Gastroesophageal sphincter (tissue), 4 donors: ENCODE measurements at regions not wholly inside any gene's neighbourhood (a gene's known extent, or its start where the extent isn't known, plus 50 kb on each side); places are given as distances from the start of the nearest gene placed in this dataset.

Source experiments
- ATAC-seq: fragments of 150-250 bp; one replicate; pipeline ENCODE4 v1.9.1; 2016; ENCODE audit warnings: mild to moderate bottlenecking, moderate library complexity
- H3K27ac ChIP-seq, 4 donors: fragments of 200-600 bp; sonication (generic) in 3 of 4; 1 replicate in 3 of 4; 2 replicates in 1 of 4; pipeline ENCODE4 v1.5.1; 2016 to 2019
- H3K27me3 ChIP-seq: fragments of 200-600 bp; sonication (generic); one replicate; pipeline ENCODE4 v1.5.1; 2019
- H3K36me3 ChIP-seq, 2 donors: fragments of 200-600 bp; sonication (generic); one replicate each; pipeline ENCODE4 v1.5.1; 2019; ENCODE audit warnings: control low read depth in 1 of 2
- H3K4me1 ChIP-seq, 3 donors: fragments of 200-600 bp; sonication (generic); 1 replicate in 2 of 3; 2 replicates in 1 of 3; pipeline ENCODE4 v1.5.1; 2016 to 2019; ENCODE audit warnings: control low read depth in 2 of 3
- H3K4me3 ChIP-seq, 2 donors: fragments of 200-600 bp; sonication (generic); one replicate each; pipeline ENCODE4 v1.5.1; 2019; ENCODE audit warnings: mild to moderate bottlenecking in 1 of 2, moderate library complexity in 1 of 2
- H3K9me3 ChIP-seq, 3 donors: fragments of 200-600 bp; sonication (generic); one replicate each; pipeline ENCODE4 v1.5.1; 2017 to 2019; ENCODE audit warnings: control low read depth in 2 of 3
- EP300 ChIP-seq: sonication (generic); formaldehyde crosslinking; IDR thresholded peaks from one replicate; pipeline ENCODE4 v1.6.1; 2017; ENCODE audit warnings: antibody characterized with exemption, mild to moderate bottlenecking
- POLR2A ChIP-seq, 2 donors: fragments of 450-650 bp; IDR thresholded peaks; one replicate each; pipeline ENCODE4 v1.6.1; 2017; ENCODE audit warnings: antibody characterized with exemption in 2 of 2, mild to moderate bottlenecking in 2 of 2, moderate library complexity in 1 of 2
- POLR2AphosphoS5 ChIP-seq: sonication (generic); formaldehyde crosslinking; IDR thresholded peaks from one replicate; pipeline ENCODE4 v1.6.1; 2017; ENCODE audit warnings: antibody characterized with exemption
- WGBS, 2 donors: methylation state at CpG; one replicate each; pipeline ENCODE4 v1.1.5; 2018; ENCODE audit warnings: low coverage in 1 of 2; 5-methylcytosine and 5-hydroxymethylcytosine counted together
- TF ChIP-seq, protein P1 (sequence below), 4 experiments: fragments of 200-600 bp in 2 of 4; fragments of 450-650 bp in 2 of 4; sonication (generic) in 1 of 4; IDR thresholded peaks; one replicate each; pipeline ENCODE4 v1.5.1; 2017 to 2019; ENCODE audit warnings: antibody characterized with exemption in 4 of 4, mild to moderate bottlenecking in 2 of 4, moderate library complexity in 2 of 4

DNA sequence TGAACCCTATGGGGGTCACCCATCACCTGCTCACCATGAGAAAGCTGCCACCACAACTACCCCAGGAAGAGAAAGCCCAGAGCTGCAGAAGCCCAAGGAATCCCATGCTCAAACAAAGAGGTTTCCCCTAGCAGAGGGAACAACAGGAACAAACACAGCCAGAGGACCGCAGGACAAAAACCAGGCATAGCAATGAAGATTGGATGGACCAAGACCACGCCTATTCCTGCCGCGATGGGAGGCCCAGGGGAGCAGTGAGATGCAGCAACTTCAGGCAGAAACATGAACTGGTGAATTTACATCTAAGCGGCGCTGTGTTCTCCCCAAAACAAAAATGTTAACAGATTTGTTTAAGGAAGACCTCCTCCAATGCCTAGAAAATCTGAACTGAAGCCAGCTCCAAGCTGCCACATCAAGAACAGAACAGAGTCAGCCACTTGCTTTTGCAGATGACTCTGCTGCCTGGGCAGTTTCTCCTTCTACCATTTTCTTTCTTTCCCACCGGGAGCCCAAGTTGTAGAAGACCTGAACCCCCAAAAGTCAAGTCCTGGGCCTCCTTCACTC is 134.2 kb upstream of the NEBL start:
- H3K27ac ChIP-seq, result no peak overlapping the region
- no peaks in the 10 kb centered on the region for H3K4me1 ChIP-seq
- no peak overlapping the region for H3K4me3 ChIP-seq
- WGBS, 2 donors, result 71 to 100% methylated on average over 2 to 6 of the region's 7 CpGs
- H3K36me3 ChIP-seq, result no peaks in the 10 kb centered on the region
- ATAC-seq, result no peak
- TF ChIP-seq, protein P1, sequence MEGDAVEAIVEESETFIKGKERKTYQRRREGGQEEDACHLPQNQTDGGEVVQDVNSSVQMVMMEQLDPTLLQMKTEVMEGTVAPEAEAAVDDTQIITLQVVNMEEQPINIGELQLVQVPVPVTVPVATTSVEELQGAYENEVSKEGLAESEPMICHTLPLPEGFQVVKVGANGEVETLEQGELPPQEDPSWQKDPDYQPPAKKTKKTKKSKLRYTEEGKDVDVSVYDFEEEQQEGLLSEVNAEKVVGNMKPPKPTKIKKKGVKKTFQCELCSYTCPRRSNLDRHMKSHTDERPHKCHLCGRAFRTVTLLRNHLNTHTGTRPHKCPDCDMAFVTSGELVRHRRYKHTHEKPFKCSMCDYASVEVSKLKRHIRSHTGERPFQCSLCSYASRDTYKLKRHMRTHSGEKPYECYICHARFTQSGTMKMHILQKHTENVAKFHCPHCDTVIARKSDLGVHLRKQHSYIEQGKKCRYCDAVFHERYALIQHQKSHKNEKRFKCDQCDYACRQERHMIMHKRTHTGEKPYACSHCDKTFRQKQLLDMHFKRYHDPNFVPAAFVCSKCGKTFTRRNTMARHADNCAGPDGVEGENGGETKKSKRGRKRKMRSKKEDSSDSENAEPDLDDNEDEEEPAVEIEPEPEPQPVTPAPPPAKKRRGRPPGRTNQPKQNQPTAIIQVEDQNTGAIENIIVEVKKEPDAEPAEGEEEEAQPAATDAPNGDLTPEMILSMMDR (IDR thresholded peaks at IDR 0.05), result no peak
- TF ChIP-seq POLR2AphosphoS5 (no peak), POLR2A (IDR thresholded peaks at IDR 0.05) (no peak), EP300 (no peak)
- H3K27me3 ChIP-seq, result no peaks in the 10 kb centered on the region
- H3K9me3 ChIP-seq, result peaks cover 0 to 4% (median 0%) of the 10 kb centered on the region in 3 donors

GRCh38 chr10:21030091-21030490 is 133.0 kb upstream of the NEBL start:
- Histone ChIP-seq H3K4me3 (no peak overlapping the region), H3K27me3 (no peaks in the 10 kb centered on the region), H3K9me3 (peaks cover 0 to 4% (median 0%) of the 10 kb centered on the region in 3 donors), H3K27ac (no peak overlapping the region), H3K36me3 (no peaks in the 10 kb centered on the region), H3K4me1 (no peaks in the 10 kb centered on the region)
- TF ChIP-seq POLR2AphosphoS5 (no peak), POLR2A (IDR thresholded peaks at IDR 0.05) (no peak), EP300 (no peak)
- TF ChIP-seq, protein P1 (IDR thresholded peaks at IDR 0.05), result no peak
- no peak for ATAC-seq
- WGBS, 2 donors, result 67 to 82% methylated on average over 5 to 9 of the region's 10 CpGs

- H3K27ac ChIP-seq, result no peak overlapping the region
- no peaks in the 10 kb centered on the region for H3K36me3 ChIP-seq
- H3K27me3 ChIP-seq, result no peaks in the 10 kb centered on the region
- no peak for ATAC-seq
- no peaks in the 10 kb centered on the region for H3K9me3 ChIP-seq
- TF ChIP-seq EP300 (no peak), POLR2AphosphoS5 (no peak), POLR2A (IDR thresholded peaks at IDR 0.05) (no peak)
- TF ChIP-seq, protein P1 (IDR thresholded peaks at IDR 0.05), result no peak
- WGBS, 2 donors, result 48 to 56% methylated on average over 3 of the region's 3 CpGs
- no peak overlapping the region for H3K4me3 ChIP-seq
- H3K4me1 ChIP-seq, result no peaks in the 10 kb centered on the region
Observed at GRCh38 chr10:21022821-21023220, 125.7 kb upstream of the NEBL start.

- Histone ChIP-seq H3K4me3 (no peak overlapping the region), H3K4me1 (no peaks in the 10 kb centered on the region), H3K36me3 (no peaks in the 10 kb centered on the region), H3K27ac (no peak overlapping the region), H3K9me3 (no peaks in the 10 kb centered on the region), H3K27me3 (no peaks in the 10 kb centered on the region)
- WGBS, 2 donors, result 57 to 60% methylated on average over 6 to 15 of the region's 15 CpGs
- no peak for ATAC-seq
- TF ChIP-seq POLR2AphosphoS5 (no peak), EP300 (no peak), POLR2A (IDR thresholded peaks at IDR 0.05) (no peak)
- TF ChIP-seq, protein P1 (IDR thresholded peaks at IDR 0.05), result no peak
Observed at GRCh38 chr10:21021843-21022594, 124.9 kb upstream of the NEBL start.

DNA sequence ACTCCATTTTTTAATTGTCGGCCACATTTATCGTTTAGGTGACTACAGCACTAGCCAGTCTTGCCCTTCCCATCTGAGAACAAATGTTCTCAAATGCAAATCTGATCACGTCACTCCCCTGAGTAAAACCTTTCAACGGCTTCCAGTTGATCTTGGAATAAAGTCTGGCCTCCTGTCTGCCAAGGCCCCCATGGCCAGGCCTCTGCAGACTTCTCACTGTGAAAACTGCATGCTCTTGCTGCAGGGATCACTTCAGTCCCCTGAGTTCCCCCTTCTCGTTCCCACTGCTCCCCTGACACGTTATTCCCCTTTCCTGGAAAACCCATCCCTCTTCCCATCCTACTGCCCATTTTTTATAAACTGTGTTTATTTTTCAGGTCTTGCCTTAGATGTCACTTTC is 124.1 kb upstream of the NEBL start:
- no peaks in the 10 kb centered on the region for H3K4me1 ChIP-seq
- ATAC-seq, result no peak

More for the DNA sequence above, 124.1 kb upstream of the NEBL start:
- WGBS, 2 donors, result 66 to 77% methylated on average over 6 of the region's 6 CpGs
- no peaks in the 10 kb centered on the region for H3K9me3 ChIP-seq
- H3K4me3 ChIP-seq, result no peak overlapping the region
- no peaks in the 10 kb centered on the region for H3K36me3 ChIP-seq
- no peak overlapping the region for H3K27ac ChIP-seq
- TF ChIP-seq EP300, result no peak
- no peak for TF ChIP-seq POLR2AphosphoS5
- no peak for TF ChIP-seq POLR2A (IDR thresholded peaks at IDR 0.05)
- TF ChIP-seq, protein P1 (IDR thresholded peaks at IDR 0.05), result no peak
- no peaks in the 10 kb centered on the region for H3K27me3 ChIP-seq
